ENCODE measurements at regions not wholly inside any gene's neighbourhood (a gene's known extent, or its start where the extent isn't known, plus 50 kb on each side); places are given as distances from the start of the nearest gene placed in this dataset.

- no peak for TF ChIP-seq CHD7 (IDR thresholded peaks at IDR 0.05; ENCODE audit: insufficient replicate concordance, low read length)
- TF ChIP-seq CTCF (IDR thresholded peaks at IDR 0.05; ENCODE audit: control extremely low read depth in 1 of 3, insufficient read depth in 1 of 3, low read depth in 1 of 3, low read length in 3 of 3): no peak
- no peak for TF ChIP-seq KDM1A (IDR thresholded peaks at IDR 0.05; ENCODE audit: borderline replicate concordance, low read length)
- no peak for TF ChIP-seq CBX8 (IDR thresholded peaks at IDR 0.05; ENCODE audit: borderline replicate concordance, low read depth, low read length)
- no peak for TF ChIP-seq JUND (IDR thresholded peaks at IDR 0.05; ENCODE audit: low read length)
- no peak for TF ChIP-seq RXRA (IDR thresholded peaks at IDR 0.05; ENCODE audit: insufficient read depth, low read depth, low read length)
- no peak for TF ChIP-seq POLR2A (IDR thresholded peaks at IDR 0.05; ENCODE audit: control extremely low read depth in 1 of 2, low read depth in 2 of 2, low read length in 2 of 2)
- TF ChIP-seq ATF3 (IDR thresholded peaks at IDR 0.05; ENCODE audit: insufficient read depth, low read depth, low read length): no peak
- TF ChIP-seq SP1 (IDR thresholded peaks at IDR 0.05; ENCODE audit: low read depth, low read length): no peak
Observed at GRCh38 chr6:126180585-126180984, 159.3 kb upstream of the CENPW start (continued).

Data from H1 (cell line).